ENCODE measurements at regions not wholly inside any gene's neighbourhood (a gene's known extent, or its start where the extent isn't known, plus 50 kb on each side); places are given as distances from the start of the nearest gene placed in this dataset.
"Not testable (repeated sequence)": the region's sequence is repeated elsewhere in the genome, so short reads cannot be mapped to it uniquely, and the experiment has no call there.

DNA sequence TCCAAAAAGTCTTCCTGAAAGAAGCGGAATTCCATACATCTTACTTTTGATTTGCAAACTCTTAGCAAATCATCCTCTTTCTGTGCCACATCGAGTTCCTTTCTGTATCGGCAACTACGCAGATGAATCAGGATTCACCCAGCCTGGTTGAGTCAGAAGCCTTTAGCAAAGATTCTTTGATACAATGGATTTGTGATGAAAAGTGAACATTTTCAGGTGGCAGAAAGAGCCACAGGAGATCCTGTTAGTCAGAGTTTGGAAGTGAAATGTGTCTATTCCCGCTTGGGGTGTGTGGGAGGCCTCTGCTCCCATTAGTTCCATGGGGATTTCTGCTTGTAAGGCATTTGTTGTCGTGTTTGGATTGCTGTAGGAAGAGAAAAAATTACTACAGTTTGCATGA is 351.8 kb upstream of the WWC1 start:
- no peak for DNase-seq (ENCODE audit: low read depth)

DNA sequence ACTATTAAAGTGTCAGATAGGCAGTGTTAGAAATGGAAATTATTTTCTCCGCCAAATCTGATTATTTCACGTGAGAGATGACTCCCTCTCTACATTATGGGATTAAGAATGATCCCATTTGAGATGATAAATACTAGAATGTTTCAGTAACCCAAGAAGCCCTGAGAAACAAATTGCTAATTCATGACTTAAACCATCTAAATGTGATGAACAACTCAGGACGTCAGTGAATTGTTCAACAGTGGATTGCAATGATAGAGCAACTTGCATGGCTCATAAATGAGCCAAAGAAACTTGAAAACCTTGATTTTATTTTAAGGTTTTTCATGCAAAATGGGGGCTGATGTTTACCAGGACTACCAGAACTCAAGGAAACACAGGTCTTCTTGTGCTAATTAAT is 350.5 kb upstream of the WWC1 start:
- no peak for DNase-seq (ENCODE audit: low read depth)

DNA sequence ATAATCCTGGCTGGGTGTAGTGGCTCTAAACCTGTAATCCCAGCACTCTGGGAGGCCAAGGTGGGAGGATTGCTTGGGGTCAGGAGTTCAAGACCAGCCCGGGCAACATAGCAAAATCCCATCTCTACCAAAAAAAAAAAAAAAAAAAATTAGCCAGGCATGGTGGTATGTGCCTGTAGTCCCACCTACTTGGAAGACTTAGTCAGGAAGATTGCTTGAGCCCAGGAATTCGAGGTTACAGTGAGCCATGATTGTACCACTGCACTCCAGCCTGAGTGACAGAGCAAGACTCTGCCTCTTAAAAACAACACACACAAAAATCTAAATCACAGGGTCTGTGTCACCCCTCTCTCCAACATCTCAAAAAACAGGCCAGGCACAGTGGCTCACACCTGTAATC is 349.9 kb upstream of the WWC1 start:
- DNase-seq (ENCODE audit: low read depth) = not testable (repeated sequence)

DNA sequence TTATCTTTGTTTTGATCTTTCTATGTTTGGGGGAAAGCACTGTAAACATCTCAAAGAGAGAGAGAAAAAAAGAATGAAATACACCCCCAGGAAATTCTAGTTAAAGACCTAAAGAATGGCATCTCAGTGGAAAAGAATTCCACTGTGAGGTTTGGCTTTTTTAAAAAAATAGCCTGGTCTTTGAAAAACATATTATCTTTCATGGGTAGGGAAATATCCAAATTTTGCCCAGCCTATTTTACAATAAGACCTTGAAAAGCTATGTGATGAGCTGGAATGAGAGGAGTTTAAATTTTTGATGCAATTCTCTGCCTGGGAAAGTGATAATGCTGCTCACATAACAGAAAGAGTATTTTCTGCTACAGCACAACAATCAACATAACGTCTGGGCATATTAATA is 348.1 kb upstream of the WWC1 start:
- DNase-seq (ENCODE audit: low read depth) = no peak

DNA sequence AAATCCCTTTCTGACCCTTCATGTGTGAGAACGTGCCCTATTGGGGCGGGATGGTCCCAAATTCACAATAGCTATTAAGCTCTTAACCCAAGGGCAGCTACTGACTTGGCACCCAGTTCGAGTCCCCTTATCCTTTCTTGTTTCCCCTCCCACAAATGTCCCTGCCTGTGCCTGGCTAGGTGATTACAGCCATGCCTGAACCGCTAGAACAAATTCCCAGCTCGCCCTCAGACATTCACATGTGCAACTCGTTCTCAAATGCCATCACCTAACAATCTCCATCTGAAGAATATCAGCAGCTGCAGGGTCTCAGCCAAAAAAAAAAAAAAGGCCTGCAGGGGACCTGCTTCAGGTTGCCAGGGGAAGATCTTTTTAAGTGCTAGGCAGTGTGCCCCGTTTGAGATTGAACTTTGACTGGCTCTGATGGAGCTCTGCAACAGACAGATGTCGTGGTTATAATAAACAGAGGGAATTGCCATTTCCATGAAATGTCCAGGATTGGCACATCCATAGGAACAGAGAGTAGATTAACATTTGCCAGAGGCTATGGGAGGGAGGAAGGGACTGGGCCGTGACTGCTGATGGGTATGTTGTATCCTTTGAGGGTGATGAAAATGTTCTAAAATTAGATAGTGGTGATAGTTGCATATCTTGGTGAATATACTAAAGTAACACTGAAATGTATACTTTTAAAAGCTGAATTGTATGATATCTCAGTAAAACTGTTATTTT is 347.2 kb upstream of the WWC1 start:
- peak; percentile 6 for DNase-seq (ENCODE audit: low read depth)

DNA sequence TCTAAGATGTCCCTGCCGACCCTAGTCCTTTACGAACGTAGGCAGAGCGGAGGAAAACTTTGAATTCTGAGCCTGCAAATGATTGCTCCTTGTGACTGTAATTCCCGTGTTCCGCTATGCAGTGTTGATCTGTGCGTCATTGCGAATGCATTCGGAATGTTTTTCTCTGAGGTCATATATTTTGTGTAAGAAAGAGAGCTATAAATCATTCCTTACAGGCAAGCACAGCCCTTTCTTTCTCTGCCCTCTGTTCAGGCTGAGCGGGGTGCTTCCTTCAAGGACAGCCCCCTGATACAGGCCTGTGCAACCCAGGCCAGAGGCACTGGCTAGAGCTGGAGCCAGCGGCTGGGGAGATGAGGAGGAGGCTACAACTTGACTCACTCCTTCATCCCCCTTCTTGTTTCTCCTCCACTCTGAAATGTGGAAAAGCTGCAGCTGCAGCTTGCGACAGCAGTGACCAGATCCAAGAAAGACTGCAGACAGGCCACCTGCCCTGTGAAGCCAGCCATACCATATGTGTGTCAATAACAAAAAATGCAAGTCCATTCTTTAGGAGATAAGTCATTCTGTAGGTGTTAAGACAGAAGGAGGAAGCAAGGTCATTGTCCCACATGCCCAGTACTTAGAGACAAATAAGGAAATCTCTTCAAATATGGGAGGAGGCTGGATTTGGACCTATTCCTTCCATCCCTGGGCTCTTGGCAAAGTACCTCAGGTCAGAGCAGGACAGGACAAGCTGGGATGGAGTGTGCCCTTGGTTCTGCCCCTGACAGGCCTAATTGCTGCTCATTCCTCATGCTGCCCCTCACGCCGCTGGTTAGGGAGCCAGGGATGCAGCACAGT is 345.7 kb upstream of the WWC1 start:
- peak; percentile 92 for DNase-seq (ENCODE audit: low read depth)

DNA sequence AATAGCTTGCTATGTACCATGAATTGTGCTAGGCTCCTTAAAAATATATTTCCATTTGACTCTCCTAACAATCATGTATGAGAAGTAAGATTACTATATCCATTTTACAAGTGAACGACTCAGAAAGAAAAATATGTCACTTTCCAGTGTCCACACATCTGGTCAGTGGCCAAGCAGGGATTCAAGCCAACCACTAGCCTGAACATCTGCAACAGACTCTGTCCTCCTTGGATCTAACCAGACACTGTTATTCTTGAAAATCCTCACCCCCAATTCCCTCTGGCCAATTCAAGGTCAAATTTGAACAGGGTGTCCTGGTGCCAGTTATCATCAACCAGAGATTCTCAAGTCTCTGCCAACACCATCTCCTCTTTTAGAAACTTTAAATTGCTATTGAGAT is 344.1 kb upstream of the WWC1 start:
- DNase-seq (ENCODE audit: low read depth) = no peak

DNA sequence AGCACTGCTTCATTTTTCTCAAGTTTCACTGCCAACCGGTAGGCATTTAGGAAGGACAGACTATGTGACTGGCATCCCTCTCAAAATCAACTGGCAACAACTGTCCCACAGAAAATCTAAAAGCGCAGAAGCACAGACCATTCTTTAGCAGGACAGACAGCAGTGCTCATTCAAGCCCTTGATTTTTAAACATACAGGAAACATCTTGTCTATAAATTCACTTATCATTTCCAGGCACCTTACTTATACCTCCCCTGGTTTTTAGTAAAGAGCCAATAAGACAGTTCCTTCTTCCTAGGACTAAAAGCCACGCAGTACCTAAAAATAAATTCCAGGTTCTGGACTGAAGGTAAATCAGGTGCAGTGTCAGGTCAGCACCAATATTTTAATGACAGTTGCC is 343.2 kb upstream of the WWC1 start:
- no peak for DNase-seq (ENCODE audit: low read depth)

DNA sequence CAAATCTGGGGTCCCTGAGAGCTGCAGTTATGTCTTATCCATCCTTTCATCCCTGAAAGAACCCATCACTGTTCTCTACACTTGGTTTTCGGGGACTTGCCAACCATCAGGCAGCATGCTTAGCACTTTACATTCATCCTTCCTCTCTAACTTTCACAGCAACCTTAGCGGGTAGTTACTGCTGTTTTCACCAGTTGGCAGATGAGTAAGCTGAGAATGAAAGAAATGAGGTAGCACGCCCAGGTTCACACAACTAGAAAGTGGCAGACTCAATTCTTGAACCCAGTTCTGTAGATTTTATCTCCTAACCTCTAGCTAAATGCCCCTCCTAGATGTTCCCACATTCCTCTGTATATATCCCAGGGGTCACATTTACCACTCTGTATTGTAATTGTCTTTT is 342.0 kb upstream of the WWC1 start:
- DNase-seq (ENCODE audit: low read depth) = no peak

DNA sequence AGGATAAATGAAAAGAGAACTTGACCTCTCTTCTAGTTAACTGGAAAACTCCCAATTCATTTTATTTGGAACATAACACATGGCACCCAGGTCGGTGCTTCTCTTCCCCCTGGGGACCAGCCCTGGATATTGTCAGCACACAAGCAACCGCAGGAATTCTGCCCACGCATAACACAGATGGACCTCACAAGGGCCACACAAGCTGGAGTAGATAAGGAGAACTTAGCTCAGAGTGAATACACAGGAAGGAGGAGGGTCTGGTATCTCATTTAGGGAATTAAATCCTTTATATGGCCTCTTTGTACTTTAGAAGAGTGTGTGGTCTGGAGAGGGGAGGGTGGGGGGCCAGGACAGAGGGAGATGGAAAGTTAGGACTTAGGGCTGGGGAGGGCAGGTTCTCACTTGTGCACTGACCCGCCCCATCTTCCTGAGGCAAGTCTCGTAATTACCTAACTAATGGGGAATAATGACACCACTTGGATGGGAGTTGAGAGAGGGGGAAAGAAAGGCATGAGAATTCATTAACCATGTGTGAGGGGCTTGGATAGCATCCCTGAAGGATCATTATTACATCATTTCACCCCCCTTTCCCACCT is 341.2 kb upstream of the WWC1 start:
- peak; percentile 38 for DNase-seq (ENCODE audit: low read depth)

DNA sequence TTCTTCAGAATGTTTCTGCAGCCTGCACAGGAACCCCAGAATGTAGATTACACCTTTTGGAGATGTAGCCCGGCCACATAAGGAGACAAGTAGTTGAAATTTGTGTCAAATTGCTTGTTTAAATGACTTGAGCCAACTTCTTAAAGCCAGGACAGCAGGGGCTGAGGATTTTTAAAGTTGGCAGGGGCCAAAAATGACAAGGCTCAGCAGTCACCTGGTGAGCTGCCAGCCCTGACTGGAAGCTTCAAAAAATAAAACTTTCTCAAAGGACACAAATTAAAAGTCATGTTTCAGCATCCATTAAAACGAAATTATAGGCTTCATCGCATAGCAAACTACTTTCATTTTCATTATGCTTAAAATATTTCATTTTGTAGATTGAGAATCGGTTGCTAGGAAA is 340.3 kb upstream of the WWC1 start:
- DNase-seq (ENCODE audit: low read depth) = no peak

DNA sequence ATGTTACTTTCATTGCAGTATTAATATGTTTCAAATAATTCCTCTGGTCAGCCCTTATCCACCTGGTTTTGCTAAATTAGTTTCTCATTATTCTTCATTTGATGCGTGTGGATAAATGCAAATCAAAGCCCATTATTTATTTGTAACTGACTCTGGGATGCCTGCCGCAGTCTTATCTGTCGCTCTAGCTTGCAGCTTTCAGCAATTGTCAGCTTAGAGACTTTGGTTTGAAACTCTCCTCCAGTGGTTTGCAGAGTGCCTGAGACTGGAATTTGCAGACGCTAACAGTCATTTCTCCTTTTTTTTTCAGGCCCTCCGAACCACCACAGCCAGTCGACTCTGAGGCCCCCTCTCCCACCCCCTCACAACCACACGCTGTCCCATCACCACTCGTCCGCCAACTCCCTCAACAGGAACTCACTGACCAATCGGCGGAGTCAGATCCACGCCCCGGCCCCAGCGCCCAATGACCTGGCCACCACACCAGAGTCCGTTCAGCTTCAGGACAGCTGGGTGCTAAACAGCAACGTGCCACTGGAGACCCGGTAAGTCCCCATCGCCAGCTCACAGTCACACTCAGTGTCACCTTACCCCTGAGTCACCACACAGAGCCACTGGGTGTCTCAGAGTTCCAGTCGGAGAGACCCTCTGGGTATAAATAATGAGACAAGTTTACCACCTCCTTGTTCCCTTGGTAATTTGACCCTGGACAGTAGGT is 339.0 kb upstream of the WWC1 start:
- DNase-seq (ENCODE audit: low read depth) = no peak

DNA sequence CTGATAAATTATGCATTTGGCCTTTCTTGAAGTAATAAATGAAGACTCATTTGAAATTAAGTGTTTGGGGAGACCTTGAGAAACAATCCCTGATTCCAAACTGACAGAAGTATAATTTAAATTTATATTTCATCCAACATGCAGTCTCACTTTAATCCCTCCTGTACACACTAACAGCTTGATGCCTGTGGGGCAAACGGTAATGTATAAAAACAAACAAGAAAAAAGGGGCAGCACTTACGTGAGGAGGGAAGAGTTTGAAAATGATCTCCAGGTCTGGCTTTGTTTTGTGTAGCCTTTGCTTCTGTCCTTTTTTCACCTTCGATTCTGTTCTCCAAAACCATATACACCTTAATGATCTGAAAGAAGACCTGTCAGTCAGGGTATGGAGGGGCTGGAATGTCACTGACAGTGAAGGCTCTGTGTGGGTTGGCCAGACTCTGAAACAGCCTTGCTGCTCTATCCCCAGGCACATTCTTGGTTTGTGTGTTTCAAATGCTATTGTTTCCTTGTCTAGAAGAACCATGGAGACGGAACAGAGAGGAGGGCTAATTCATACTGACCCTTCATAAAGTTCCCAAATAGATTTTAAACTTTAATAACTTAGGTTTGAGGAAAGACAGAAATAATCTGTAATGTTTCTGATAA is 338.2 kb upstream of the WWC1 start:
- DNase-seq (ENCODE audit: low read depth) = no peak

DNA sequence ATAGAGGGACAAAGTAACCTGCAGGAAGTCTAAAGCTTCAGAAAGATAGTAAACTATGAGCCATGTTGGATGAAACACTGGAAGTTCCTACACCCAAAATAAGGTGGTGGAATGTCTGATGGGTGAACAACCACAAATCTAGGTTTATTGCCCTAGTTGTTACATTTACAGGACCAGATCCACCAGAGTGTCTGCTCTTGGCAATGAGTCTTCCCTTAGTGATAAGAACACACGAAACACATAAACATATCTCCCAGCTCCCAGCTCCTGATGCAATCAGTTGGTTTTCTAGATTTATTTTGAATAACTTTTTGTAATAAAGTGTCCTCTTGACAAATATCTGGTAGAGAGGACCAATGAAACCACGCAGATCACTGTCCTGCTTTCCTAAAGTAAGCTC is 329.7 kb upstream of the WWC1 start:
- DNase-seq (ENCODE audit: low read depth) = no peak

DNA sequence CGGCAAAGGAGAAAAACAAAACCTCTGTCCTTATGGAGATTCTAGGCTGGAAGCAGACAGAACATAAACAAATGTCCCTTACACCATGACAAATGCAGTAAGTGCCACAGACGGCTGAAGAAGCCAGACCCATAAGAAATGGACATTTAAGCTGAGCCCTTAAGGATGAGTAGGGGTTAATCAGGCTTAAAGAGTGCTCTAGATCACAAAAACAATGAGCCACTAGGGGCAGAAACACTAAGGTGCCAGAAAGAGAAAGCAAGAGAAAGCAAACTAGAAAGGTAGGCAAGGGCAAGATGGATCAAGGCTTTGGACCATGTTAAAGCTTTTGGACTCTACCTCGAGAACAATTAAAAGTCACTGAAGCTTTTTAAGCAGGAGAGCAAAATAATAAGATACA is 326.9 kb upstream of the WWC1 start:
- peak; percentile 6 for DNase-seq (ENCODE audit: low read depth)

DNA sequence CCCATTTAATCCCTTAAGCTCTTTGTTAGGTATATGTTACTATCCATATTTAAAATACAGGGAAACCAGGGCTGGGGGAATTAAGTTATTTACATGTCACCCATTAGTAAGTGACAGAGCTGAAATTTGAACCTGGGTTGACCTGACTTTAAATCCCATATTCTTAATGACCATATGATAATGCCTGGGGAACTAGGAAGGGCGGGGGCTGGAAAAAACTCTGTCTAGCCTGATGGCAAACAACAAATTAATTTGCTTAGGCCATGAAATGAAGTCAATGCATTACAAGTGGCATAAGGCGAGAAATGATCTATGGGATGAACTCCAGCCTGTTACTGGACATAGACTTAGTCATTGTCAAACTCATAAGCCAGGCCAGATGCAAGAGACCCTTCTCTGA is 325.7 kb upstream of the WWC1 start:
- DNase-seq (ENCODE audit: low read depth) = no peak

DNA sequence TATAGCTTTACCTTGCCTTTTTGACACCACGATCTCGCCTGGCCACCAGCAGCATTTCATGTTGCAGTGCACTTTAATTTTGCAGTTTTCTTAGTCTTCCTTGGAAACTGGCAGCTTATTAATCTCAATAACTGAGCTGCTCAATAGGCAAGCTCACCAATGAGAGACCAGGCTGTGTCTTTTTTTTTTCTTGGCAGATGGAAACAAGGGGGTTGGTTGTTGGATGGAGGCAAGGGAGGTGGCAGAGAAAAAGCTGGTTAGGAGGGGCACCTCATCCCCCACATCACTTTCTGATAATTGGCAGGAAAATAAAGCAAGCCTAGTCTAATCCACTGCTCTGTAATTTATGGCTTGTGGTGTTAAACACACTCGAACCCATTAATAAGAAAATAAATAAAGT is 324.5 kb upstream of the WWC1 start:
- no peak for DNase-seq (ENCODE audit: low read depth)

DNA sequence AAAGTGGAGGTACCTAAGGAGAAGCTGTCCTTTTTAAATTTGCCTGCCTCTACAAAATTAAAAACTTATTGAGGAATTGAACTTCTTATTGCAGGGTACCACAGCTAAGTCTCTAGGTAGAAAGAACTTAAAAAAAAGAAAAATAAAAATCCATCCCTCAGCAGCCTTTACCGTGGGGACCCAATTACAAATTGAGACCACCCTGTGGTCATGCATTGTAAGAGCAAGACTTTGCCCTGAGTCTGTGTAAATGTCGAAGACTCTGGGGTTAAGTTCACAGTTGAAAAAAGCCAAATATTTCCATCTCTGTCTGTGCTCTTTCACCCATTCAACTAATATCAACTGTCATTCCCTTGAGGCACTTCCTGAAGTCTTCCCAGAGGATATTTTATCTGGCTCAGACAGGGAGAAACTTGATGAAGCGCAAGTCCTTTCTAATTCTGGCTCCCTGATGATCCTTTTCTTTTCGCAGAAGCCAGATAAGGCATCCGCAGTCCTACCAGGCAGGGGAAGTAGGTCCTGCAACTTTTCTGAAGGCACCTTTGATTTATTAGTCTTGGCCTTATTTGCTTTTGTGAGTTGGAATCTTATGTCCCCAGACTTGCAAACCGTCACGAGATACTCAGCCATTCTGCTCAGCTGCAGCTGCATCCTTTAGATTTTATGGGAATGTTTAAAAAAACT is 323.8 kb upstream of the WWC1 start:
- no peak for DNase-seq (ENCODE audit: low read depth)

DNA sequence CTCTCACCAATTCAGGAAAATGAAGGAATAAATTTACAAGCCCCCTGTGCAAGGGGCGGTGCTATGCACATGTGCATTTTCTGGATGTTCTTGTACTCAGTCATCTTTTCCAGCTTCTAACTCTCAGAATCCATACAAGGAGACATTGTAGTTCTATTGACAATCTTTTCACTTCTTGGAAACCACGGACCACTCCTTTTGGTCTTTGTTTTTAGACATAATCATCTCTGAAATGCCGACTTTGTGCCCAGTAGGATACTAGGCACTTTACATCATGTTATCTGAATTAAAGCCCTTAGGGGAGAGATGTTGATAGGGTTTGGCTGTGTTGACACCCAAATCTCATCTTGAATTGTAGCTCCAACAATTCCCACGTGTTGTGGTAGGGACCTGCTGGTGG is 322.6 kb upstream of the WWC1 start:
- DNase-seq (ENCODE audit: low read depth) = no peak

DNA sequence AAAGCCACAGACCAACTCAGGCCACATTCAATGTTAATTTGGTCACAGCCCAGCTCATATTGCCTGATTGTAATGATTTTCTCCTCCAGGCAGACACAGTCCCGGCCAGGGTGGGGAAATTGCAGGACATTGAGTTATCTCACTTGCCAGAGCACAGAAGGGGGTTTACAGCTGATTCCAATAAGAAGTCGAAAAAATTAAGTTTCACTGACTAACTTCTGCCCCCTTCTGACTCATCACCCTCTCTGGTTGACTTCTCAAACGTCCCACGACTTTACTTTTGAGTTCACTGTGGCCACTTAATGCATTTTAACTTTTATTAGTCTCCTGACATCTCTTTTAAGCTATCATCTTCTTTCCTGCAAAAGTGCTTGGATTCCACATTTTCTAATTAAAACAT is 321.4 kb upstream of the WWC1 start:
- DNase-seq (ENCODE audit: low read depth) = peak; percentile 5

DNA sequence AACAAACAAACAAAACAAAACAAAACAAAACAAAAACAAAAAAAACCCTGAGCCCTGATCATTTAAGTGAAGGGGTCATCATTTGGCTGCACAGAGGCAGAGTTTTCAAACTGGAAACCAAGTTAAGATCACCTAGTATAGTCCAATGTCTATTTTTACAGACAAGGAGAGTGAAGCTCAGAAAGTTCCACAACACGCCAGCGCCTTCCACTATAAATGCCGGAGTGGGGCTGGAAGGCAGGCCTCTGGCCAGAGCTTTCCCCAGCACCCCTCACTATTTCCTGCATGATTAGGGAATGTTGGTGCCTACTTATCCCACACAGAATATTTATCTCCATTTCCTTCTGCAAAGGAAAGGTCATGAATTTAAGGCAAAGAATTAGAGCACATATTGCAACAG is 319.7 kb upstream of the WWC1 start:
- DNase-seq (ENCODE audit: low read depth) = no peak

DNA sequence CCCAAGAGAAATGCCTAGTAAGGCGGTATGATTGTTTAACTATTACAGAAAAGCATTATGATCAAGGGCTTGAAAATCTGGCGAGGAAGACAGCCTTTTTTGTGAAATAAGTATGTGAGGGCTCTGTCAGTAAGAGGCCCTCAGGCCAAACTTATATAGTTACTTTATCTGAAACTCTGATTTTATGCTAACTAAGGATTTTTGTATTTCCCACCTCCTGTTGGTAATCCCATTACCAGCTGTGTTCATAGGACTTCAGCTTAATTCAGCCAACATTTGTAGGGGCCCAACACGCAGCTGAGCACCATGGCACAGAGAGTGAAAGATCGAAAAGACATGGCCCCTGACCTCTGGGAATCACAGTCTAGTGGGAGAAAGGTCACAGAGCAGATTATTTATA is 318.3 kb upstream of the WWC1 start:
- DNase-seq (ENCODE audit: low read depth) = no peak

Measured in ELR (cell line).